SK-N-SH (cell line): ENCODE measurements at regions not wholly inside any gene's neighbourhood (a gene's known extent, or its start where the extent isn't known, plus 50 kb on each side); places are given as distances from the start of the nearest gene placed in this dataset.

Experiments used
- CTCF ChIP-seq: fragments of 200-600 bp; sonication (generic); IDR thresholded peaks from 2 replicates; pipeline ENCODE4 v1.6.1; 2017; ENCODE audit warnings: antibody characterized with exemption, mild to moderate bottlenecking, moderate library complexity
- ELF1 ChIP-seq: IDR thresholded peaks from 2 replicates; pipeline ENCODE4 v1.4.0; 2012
- EP300 ChIP-seq, 2 experiments: IDR thresholded peaks; 2 replicates each; pipeline versions ENCODE4 v1.4.0 to v1.6.1; 2012; ENCODE audit warnings: borderline replicate concordance in 1 of 2, low read depth in 1 of 2, low read length in 1 of 2
- EZH2phosphoT487 ChIP-seq: fragments of 200-600 bp; sonication (generic); IDR thresholded peaks from 2 replicates; pipeline ENCODE4 v1.6.1; 2017; ENCODE audit warnings: low read depth, mixed run types, mild to moderate bottlenecking, antibody characterized with exemption, moderate library complexity, borderline replicate concordance
- MAX ChIP-seq: IDR thresholded peaks from 2 replicates; pipeline ENCODE4 v1.4.0; 2012; ENCODE audit warnings: low read depth
- NFIC ChIP-seq: IDR thresholded peaks from 2 replicates; pipeline ENCODE4 v1.4.0; 2012; ENCODE audit warnings: borderline replicate concordance
- POLR2AphosphoS5 ChIP-seq: IDR thresholded peaks from 2 replicates; pipeline ENCODE4 v1.6.1; 2012; ENCODE audit warnings: low read depth, low read length
- RAD21 ChIP-seq: IDR thresholded peaks from 2 replicates; pipeline ENCODE4 v1.6.1; 2012; ENCODE audit warnings: mild to moderate bottlenecking, low read length
- RCOR1 ChIP-seq: fragments of 150-350 bp; IDR thresholded peaks from 2 replicates; pipeline ENCODE4 v1.6.1; 2017; ENCODE audit warnings: antibody characterized with exemption, low read length
- SIN3A ChIP-seq: IDR thresholded peaks from 2 replicates; pipeline ENCODE4 v1.6.1; 2012; ENCODE audit warnings: low read depth, mild to moderate bottlenecking, low read length, moderate library complexity, borderline replicate concordance
- TAF1 ChIP-seq: IDR thresholded peaks from 2 replicates; pipeline ENCODE4 v1.6.1; 2012; ENCODE audit warnings: low read depth, mild to moderate bottlenecking, low read length, moderate library complexity, borderline replicate concordance
- YY1 ChIP-seq: IDR thresholded peaks from 2 replicates; pipeline ENCODE4 v1.4.0; 2012; ENCODE audit warnings: low read depth, mild to moderate bottlenecking
- TF ChIP-seq, protein P1 (sequence below): fragments of 150-350 bp; IDR thresholded peaks from 2 replicates; pipeline ENCODE4 v1.6.1; 2016; ENCODE audit warnings: mild to moderate bottlenecking, low read depth, low read length

- no peak for TF ChIP-seq CTCF
- TF ChIP-seq EZH2phosphoT487: no peak
- no peak for TF ChIP-seq TAF1
- no peak for TF ChIP-seq POLR2AphosphoS5
- no peak for TF ChIP-seq EP300 (IDR thresholded peaks at IDR 0.05; ENCODE audit: borderline replicate concordance in 1 of 2, low read depth in 1 of 2, low read length in 1 of 2)
- no peak for TF ChIP-seq MAX
- TF ChIP-seq SIN3A: no peak
- TF ChIP-seq, protein P1, sequence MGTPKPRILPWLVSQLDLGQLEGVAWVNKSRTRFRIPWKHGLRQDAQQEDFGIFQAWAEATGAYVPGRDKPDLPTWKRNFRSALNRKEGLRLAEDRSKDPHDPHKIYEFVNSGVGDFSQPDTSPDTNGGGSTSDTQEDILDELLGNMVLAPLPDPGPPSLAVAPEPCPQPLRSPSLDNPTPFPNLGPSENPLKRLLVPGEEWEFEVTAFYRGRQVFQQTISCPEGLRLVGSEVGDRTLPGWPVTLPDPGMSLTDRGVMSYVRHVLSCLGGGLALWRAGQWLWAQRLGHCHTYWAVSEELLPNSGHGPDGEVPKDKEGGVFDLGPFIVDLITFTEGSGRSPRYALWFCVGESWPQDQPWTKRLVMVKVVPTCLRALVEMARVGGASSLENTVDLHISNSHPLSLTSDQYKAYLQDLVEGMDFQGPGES: no peak
- TF ChIP-seq RCOR1: no peak
- TF ChIP-seq NFIC: no peak
- no peak for TF ChIP-seq YY1
- TF ChIP-seq RAD21: no peak
- TF ChIP-seq ELF1: no peak
These were observed 430.2 kb downstream of the ARL4A start for GRCh38 chr7:13117592-13117991.
